ENCODE measurements at regions not wholly inside any gene's neighbourhood (a gene's known extent, or its start where the extent isn't known, plus 50 kb on each side); places are given as distances from the start of the nearest gene placed in this dataset.

DNA sequence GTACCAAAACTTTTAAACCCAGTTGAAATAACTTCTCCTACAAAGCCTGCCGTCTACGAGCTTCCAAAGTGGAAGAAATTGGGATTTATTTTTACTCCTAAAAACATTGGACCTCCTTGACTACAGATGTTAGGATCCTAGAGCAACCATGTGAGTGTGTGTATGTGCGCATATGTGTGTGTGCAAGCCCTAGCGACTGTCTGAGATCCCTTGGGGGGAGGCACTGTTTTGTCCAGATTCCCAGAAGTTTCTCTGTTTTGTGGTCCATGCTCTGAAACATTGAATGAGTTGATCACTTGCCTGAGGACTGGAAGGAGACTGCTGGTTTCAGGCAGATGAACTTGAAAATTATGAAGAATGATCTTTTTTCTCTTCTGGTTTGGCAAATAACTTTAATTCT is 312.3 kb upstream of the ZNF32 start:
- no peak for TF ChIP-seq POLR2A (IDR thresholded peaks at IDR 0.05)
- TF ChIP-seq, protein P1, sequence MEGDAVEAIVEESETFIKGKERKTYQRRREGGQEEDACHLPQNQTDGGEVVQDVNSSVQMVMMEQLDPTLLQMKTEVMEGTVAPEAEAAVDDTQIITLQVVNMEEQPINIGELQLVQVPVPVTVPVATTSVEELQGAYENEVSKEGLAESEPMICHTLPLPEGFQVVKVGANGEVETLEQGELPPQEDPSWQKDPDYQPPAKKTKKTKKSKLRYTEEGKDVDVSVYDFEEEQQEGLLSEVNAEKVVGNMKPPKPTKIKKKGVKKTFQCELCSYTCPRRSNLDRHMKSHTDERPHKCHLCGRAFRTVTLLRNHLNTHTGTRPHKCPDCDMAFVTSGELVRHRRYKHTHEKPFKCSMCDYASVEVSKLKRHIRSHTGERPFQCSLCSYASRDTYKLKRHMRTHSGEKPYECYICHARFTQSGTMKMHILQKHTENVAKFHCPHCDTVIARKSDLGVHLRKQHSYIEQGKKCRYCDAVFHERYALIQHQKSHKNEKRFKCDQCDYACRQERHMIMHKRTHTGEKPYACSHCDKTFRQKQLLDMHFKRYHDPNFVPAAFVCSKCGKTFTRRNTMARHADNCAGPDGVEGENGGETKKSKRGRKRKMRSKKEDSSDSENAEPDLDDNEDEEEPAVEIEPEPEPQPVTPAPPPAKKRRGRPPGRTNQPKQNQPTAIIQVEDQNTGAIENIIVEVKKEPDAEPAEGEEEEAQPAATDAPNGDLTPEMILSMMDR (IDR thresholded peaks at IDR 0.05) = no peak
